Choroid plexus epithelial cell (primary cell): ENCODE measurements at regions not wholly inside any gene's neighbourhood (a gene's known extent, or its start where the extent isn't known, plus 50 kb on each side); places are given as distances from the start of the nearest gene placed in this dataset.

ENCODE experiments used
- DNase-seq: peaks from one replicate; pipeline ENCODE4 v3.0.0-alpha.2; 2010; ENCODE audit warnings: low read depth
- H3K4me3 ChIP-seq: 2 replicates; pipeline ENCODE4 v1.5.1; 2011; ENCODE audit warnings: low read depth, mild to moderate bottlenecking, control low read depth, low read length, moderate library complexity
- CTCF ChIP-seq: conservative IDR thresholded peaks from 2 replicates; pipeline ENCODE4 v1.5.1; 2011; ENCODE audit warnings: low read depth, mild to moderate bottlenecking, control low read depth, inconsistent platforms, low read length, moderate library complexity

- TF ChIP-seq CTCF: no peak
- no peak overlapping the region for H3K4me3 ChIP-seq
- DNase-seq: no peak
Observed at GRCh38 chr10:78769526-78769925, 299.2 kb upstream of the ZMIZ1 start.

GRCh38 chr10:78770167-78771090 is 298.3 kb upstream of the ZMIZ1 start:
- no peak for DNase-seq
- TF ChIP-seq CTCF: no peak
- no peak overlapping the region for H3K4me3 ChIP-seq

- no peak overlapping the region for H3K4me3 ChIP-seq
- TF ChIP-seq CTCF: no peak
- no peak for DNase-seq
Observed at GRCh38 chr10:78771260-78771659, 297.5 kb upstream of the ZMIZ1 start.

- DNase-seq: no peak
- no peak for TF ChIP-seq CTCF
- no peak overlapping the region for H3K4me3 ChIP-seq
Observed at GRCh38 chr10:78771808-78772455, 296.8 kb upstream of the ZMIZ1 start.

GRCh38 chr10:78772486-78772885 is 296.3 kb upstream of the ZMIZ1 start:
- no peak overlapping the region for H3K4me3 ChIP-seq
- no peak for DNase-seq
- no peak for TF ChIP-seq CTCF

GRCh38 chr10:78772986-78773530 is 295.7 kb upstream of the ZMIZ1 start:
- no peak for DNase-seq
- no peak overlapping the region for H3K4me3 ChIP-seq
- TF ChIP-seq CTCF: no peak

GRCh38 chr10:78774614-78774998 is 294.2 kb upstream of the ZMIZ1 start:
- DNase-seq: no peak
- TF ChIP-seq CTCF: no peak
- H3K4me3 ChIP-seq: no peak overlapping the region
